ENCODE measurements at regions not wholly inside any gene's neighbourhood (a gene's known extent, or its start where the extent isn't known, plus 50 kb on each side); places are given as distances from the start of the nearest gene placed in this dataset.

DNA sequence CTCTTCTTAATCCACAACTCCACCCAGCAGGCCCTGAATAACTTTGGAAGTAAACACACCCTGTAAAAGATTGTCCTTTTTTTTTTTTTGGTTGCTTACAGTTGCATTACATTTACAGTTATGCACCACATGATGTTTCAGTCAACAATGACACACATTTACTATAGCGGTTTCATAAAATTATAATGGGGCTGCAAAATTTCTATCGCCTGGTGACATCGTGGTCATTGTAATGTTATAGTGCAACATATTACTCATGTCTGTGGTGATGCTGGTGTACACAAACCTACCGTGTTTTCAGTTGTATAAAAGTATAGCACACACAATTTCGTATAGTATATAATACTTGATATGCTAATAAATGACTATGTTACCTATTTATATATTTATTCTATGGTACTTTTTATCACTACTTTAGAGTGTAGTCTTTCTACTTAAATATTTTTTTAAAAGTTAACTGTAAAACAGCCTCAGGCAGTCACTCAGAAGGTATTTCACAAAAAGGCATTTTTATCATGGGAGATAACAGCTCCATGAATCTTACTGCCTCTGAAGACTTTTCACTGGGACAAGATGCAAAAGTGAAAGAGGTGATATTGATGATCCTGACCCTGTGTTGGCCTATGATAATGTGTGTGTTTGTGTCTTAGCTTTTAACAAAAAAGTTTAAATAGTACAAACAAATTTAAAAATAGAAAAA is 695.4 kb upstream of the CDH18 start:
- H3K27me3 ChIP-seq = no peaks in the 10 kb centered on the region
- H3K9ac ChIP-seq = no peak overlapping the region
- H3K4me3 ChIP-seq = no peak overlapping the region
- H3K36me3 ChIP-seq = no peaks in the 10 kb centered on the region
- no peak overlapping the region for H3K27ac ChIP-seq
- H3K4me1 ChIP-seq = peaks cover 0 to 11% (median 0%) of the 10 kb centered on the region in 10 experiments; a peak in 4 of 20 replicates
- TF ChIP-seq Cebpa-rat (IDR thresholded peaks at IDR 0.05) = no peak
- H3K9me3 ChIP-seq (replicated peaks in 1 of 11) = no peaks in the 10 kb centered on the region
- H4K20me1 ChIP-seq = no peaks in the 10 kb centered on the region
- no peak overlapping the region for H3K4me2 ChIP-seq

DNA sequence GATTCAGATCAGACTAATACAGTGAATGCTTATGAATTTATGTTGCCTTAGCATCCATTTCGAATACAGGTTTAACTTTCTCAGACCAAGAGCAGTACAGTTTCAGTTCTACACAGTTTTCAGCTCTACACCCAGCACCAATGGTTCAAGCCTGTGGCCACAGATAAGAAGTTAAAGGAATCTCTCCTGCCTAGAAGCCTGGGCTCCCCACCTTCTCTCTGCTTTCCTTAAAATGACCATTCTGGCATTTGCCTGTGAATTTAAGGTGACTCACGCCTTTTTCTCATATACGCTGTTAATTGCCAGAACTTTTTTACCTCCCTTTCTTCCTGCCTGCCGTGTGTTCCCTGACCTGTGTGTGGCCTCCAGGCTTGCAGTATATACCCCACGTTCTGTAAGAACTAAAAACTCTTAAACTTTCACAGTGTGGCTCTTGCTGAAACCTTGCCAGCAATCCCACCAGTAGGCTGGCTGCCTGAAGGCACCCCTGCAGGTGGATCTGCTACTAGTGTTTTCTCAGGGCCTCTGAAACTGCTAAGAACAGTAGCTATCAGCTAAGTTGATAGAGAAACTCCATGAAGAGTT is 692.8 kb upstream of the CDH18 start:
- H3K27ac ChIP-seq = no peak overlapping the region
- H3K27me3 ChIP-seq = no peaks in the 10 kb centered on the region
- H3K4me2 ChIP-seq = no peak overlapping the region

DNA sequence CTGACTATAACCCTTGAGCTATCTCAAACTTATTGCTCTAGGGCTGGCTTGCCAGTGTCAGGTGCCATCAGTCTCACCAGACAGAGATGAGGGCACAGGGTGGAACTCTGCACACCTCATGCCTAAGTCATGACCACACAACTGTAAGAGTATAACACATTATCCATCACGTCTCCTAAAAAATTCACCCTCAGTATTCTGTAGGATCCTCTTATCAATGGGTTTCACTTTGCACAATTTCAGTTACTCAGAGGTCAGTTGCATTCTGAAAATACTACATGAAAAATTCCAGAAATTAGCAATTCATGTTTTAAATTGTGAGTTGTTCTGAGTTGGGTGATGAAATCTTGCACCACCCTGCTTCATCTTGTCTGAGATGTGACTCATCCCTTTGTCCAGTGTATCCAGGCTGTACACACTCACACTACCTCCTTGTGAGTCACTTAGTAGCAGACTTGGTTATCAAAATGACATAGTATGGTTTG is 690.9 kb upstream of the CDH18 start:
- Histone ChIP-seq H3K4me2 (peak overlapping the region in 2 of 11 experiments; percentile 31 to 40; a peak in 2 of 22 replicates), H3K27me3 (no peaks in the 10 kb centered on the region), H3K36me3 (no peaks in the 10 kb centered on the region), H3K27ac (peak overlapping the region in 2 of 11 experiments; percentile 44 to 46; a peak in 4 of 22 replicates), H4K20me1 (no peaks in the 10 kb centered on the region), H3K4me3 (no peak overlapping the region), H3K4me1 (peaks cover 0 to 11% (median 0%) of the 10 kb centered on the region in 10 experiments; a peak in 4 of 20 replicates), H3K9me3 (replicated peaks in 1 of 11) (no peaks in the 10 kb centered on the region), H3K9ac (no peak overlapping the region)
- 0 out of 22 replicates have a peak, but pooled peaks of 1 of the 11 experiments have one; percentile 33 for TF ChIP-seq Cebpa-rat (IDR thresholded peaks at IDR 0.05)

More for the DNA sequence above, 692.8 kb upstream of the CDH18 start:
- no peak for TF ChIP-seq Cebpa-rat (IDR thresholded peaks at IDR 0.05)
- H4K20me1 ChIP-seq = no peaks in the 10 kb centered on the region
- H3K4me1 ChIP-seq = peaks cover 0 to 11% (median 0%) of the 10 kb centered on the region in 10 experiments; a peak in 4 of 20 replicates
- H3K36me3 ChIP-seq = no peaks in the 10 kb centered on the region
- no peaks in the 10 kb centered on the region for H3K9me3 ChIP-seq (replicated peaks in 1 of 11)
- H3K9ac ChIP-seq = no peak overlapping the region
- no peak overlapping the region for H3K4me3 ChIP-seq

DNA sequence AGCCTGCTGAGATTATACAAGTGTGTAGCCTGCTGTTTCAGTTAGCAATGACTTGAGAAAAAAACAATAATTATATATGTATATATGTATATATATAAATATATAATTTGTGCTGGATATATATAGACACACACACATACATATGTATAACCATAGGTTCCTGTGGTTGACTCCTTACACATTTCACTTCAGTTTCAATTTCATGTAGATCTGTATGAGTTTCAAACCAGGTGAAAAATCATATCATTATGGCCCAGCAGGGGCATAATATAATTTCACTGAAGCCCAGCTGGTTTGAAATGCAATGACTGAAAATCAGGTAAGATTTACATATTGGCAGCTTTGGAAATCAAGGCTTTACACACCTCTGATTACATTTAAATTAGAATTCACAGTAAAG is 690.4 kb upstream of the CDH18 start:
- H3K36me3 ChIP-seq = no peaks in the 10 kb centered on the region
- H3K27ac ChIP-seq = peak overlapping the region in 2 of 11 experiments; percentile 44 to 46; a peak in 4 of 22 replicates
- H3K9ac ChIP-seq = no peak overlapping the region
- TF ChIP-seq Cebpa-rat (IDR thresholded peaks at IDR 0.05) = no peak
- no peaks in the 10 kb centered on the region for H3K27me3 ChIP-seq
- no peaks in the 10 kb centered on the region for H3K9me3 ChIP-seq (replicated peaks in 1 of 11)
- H3K4me3 ChIP-seq = no peak overlapping the region
- H3K4me1 ChIP-seq = peaks cover 0 to 11% (median 0%) of the 10 kb centered on the region in 10 experiments; a peak in 4 of 20 replicates
- H3K4me2 ChIP-seq = peak overlapping the region in 2 of 11 experiments; percentile 31 to 40; a peak in 2 of 22 replicates
- no peaks in the 10 kb centered on the region for H4K20me1 ChIP-seq

DNA sequence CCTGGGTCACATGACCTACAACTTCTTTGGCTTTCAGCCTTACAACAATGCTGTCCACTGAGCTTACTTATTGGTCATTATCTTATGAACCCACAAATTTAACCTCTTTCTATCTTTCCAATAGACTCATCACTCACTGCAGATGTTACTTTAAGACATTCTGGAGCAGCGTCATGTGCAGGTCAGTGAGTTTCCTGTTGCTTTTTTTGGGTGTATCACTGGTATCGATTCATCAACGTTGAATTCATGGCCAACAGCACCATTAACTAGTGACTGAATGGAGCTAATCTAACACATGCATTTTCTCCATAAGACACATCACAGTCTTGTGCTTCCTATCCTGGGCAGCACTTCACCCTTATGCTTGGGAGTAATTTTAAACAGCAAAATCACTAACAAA is 672.6 kb upstream of the CDH18 start:
- no peak overlapping the region for H3K27ac ChIP-seq
- no peak overlapping the region for H3K9ac ChIP-seq
- H3K4me2 ChIP-seq = no peak overlapping the region
- H3K4me1 ChIP-seq = no peaks in the 10 kb centered on the region
- H3K27me3 ChIP-seq = no peaks in the 10 kb centered on the region
- H3K9me3 ChIP-seq (replicated peaks in 1 of 11) = no peaks in the 10 kb centered on the region
- H3K36me3 ChIP-seq = no peaks in the 10 kb centered on the region
- no peak overlapping the region for H3K4me3 ChIP-seq
- no peaks in the 10 kb centered on the region for H4K20me1 ChIP-seq
- no peak for TF ChIP-seq Cebpa-rat (IDR thresholded peaks at IDR 0.05)

DNA sequence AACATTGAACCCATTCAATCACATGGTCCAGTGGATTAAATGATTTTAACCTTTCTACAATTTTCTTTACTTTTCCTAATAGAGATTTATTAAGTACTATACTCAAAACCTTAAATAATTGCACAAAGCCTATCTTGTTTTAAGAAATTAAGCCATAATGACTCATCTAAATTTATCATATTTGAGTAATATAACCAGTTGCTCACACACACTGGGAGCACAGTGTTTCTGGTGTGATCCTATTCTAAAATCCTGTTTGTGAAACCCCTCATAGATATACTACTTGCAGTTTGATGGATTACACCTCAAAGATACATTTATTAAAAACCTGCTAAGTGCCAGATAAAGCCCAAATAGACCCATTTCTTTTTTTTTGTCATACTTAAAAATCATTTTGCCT is 668.3 kb upstream of the CDH18 start:
- no peaks in the 10 kb centered on the region for H3K27me3 ChIP-seq
- TF ChIP-seq Cebpa-rat (IDR thresholded peaks at IDR 0.05) = no peak
- H4K20me1 ChIP-seq = no peaks in the 10 kb centered on the region
- no peak overlapping the region for H3K27ac ChIP-seq
- H3K4me1 ChIP-seq = no peaks in the 10 kb centered on the region
- H3K9me3 ChIP-seq (replicated peaks in 1 of 11) = no peaks in the 10 kb centered on the region
- H3K4me3 ChIP-seq = no peak overlapping the region
- no peaks in the 10 kb centered on the region for H3K36me3 ChIP-seq
- no peak overlapping the region for H3K4me2 ChIP-seq
- H3K9ac ChIP-seq = no peak overlapping the region

DNA sequence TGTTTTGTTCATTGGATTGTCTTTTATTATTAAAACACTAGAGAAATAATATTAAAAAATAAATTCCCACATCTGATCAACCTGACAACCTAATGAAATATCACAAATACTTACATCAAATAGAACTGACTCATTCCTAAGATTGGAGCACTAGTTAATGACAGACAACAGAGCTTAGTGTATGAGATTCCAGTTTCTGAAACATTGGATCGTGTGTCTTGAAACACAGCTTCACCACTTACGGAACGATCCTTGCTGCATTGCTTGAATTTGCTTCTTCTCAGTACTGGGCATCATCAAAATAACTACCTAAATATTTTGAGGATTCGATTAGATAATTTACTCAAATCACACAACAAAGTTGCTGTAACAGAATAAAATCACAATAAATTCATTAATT is 667.2 kb upstream of the CDH18 start:
- Histone ChIP-seq H3K27ac (no peak overlapping the region), H3K27me3 (no peaks in the 10 kb centered on the region), H3K9ac (no peak overlapping the region), H3K9me3 (replicated peaks in 1 of 11) (no peaks in the 10 kb centered on the region), H3K36me3 (no peaks in the 10 kb centered on the region), H3K4me1 (no peaks in the 10 kb centered on the region), H4K20me1 (no peaks in the 10 kb centered on the region), H3K4me2 (no peak overlapping the region), H3K4me3 (no peak overlapping the region)
- no peak for TF ChIP-seq Cebpa-rat (IDR thresholded peaks at IDR 0.05)

DNA sequence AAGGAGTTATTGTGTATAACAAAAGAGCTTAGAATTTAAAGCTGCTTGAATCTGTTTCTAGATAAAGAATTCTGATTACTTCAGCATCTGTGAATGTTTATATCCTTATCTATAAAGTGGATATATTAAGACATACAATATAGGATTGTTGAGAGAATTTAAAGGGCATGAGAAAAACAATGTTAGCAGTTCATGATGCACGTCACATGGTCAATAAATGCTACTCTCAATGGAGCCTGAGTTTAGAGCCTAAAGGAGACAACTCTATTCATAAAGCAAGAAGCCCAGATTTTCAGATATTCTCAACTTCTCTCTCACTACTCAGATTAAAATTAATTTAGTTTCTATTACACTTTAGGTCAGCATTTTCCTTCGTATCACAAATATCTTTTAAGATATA is 666.7 kb upstream of the CDH18 start:
- Histone ChIP-seq H3K27ac (no peak overlapping the region), H3K4me2 (no peak overlapping the region), H3K4me3 (no peak overlapping the region), H4K20me1 (no peaks in the 10 kb centered on the region), H3K4me1 (no peaks in the 10 kb centered on the region), H3K27me3 (no peaks in the 10 kb centered on the region), H3K36me3 (no peaks in the 10 kb centered on the region), H3K9ac (no peak overlapping the region), H3K9me3 (replicated peaks in 1 of 11) (no peaks in the 10 kb centered on the region)
- no peak for TF ChIP-seq Cebpa-rat (IDR thresholded peaks at IDR 0.05)

DNA sequence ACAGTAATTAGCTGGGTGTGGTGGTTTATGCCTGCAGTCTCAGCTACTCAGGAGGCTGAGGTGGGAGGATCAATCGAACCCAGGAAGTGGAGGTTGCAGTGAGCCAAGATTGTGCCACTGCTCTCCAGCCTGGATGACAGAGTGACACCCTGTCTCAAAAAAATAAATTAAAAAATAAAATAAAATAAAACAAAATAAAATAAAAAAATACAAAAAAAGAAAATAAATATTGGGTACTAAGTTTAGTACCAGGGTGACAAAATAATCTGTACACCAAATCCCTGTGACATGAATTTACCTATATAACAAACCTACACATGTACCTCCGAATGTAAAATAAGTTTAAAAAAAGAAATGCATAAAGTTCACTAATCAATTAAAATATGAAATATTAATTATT is 666.0 kb upstream of the CDH18 start:
- no peak overlapping the region for H3K4me3 ChIP-seq
- no peaks in the 10 kb centered on the region for H4K20me1 ChIP-seq
- H3K9ac ChIP-seq = no peak overlapping the region
- TF ChIP-seq Cebpa-rat (IDR thresholded peaks at IDR 0.05) = no peak
- no peaks in the 10 kb centered on the region for H3K27me3 ChIP-seq
- H3K9me3 ChIP-seq (replicated peaks in 1 of 11) = no peaks in the 10 kb centered on the region
- H3K4me1 ChIP-seq = no peaks in the 10 kb centered on the region
- H3K4me2 ChIP-seq = no peak overlapping the region
- no peak overlapping the region for H3K27ac ChIP-seq
- no peaks in the 10 kb centered on the region for H3K36me3 ChIP-seq

DNA sequence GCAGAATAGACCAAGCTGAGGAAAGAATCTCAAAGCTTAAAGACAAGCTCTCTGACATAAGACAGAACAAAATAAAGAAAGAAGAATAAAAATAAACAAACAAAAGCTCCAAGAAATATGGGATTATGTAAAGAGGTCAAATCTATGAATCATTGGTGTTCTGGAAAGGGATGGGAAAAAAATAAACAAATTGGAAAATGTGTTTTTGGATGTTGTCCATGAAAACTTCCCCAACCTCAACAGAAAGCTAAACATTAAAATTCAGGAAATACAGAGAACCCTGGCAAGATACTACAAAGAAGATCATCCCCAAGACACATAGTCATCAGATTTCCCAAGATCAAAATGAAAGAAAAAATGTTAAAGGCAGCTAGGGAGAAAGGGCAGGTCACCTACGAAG is 662.0 kb upstream of the CDH18 start:
- Histone ChIP-seq H3K9me3 (replicated peaks in 1 of 11) (no peaks in the 10 kb centered on the region), H3K4me2 (no peak overlapping the region), H3K36me3 (no peaks in the 10 kb centered on the region), H3K4me1 (no peaks in the 10 kb centered on the region), H3K9ac (no peak overlapping the region), H3K27ac (no peak overlapping the region), H3K4me3 (no peak overlapping the region), H4K20me1 (no peaks in the 10 kb centered on the region), H3K27me3 (no peaks in the 10 kb centered on the region)
- TF ChIP-seq Cebpa-rat (IDR thresholded peaks at IDR 0.05) = no peak

Measured in BLaER1 treated with 17β-estradiol and CSF1 and Interleukin-3, amounts not matched to agents 10 nM and 100 nM (cell line).